CD4-positive, alpha-beta T cell treated with Interferon alpha-2 for 1 hour (primary cell): ENCODE measurements at regions not wholly inside any gene's neighbourhood (a gene's known extent, or its start where the extent isn't known, plus 50 kb on each side); places are given as distances from the start of the nearest gene placed in this dataset.

Experiments used
- DNase-seq, 2 donors: peaks; one replicate each; pipeline ENCODE4 v3.0.0-alpha.2; 2020 to 2022

DNA sequence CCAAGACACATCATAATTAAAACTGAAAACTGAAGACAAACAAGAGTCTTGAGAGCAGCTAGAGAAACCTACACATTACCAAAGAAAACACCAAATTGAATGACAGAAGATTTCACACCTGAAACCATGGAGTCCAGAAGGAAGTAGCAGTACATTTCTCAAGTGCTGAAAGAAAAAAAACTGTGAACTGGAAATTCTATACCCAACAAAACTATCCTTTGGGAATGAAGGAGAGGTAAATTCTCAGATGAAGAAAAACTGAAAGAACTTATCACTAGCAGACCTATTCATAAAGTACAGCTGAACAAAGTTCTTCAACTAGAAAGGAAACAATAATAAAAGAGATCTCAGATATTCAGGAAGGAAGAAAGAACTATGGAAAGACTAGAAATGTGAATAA is 198.7 kb upstream of the ZNF507 start:
- no peak for DNase-seq

DNA sequence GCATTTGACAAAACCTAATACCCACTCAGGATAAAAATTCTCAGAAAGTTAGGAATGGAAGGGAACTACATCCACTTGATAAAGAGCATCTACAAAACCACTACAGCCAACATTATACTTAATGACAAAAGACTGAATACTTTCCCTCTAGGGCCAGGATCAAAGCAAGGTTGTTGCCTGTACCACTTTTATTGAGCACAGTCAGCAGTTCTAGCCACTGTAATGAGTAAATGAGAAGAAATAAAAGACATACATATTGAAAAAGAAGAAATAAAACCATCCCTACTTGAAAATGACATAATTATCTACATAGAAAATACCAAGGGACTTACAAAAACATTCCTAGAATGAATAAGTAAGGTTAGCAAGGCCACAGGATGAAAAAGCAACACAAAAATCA is 194.8 kb upstream of the ZNF507 start:
- no peak for DNase-seq

DNA sequence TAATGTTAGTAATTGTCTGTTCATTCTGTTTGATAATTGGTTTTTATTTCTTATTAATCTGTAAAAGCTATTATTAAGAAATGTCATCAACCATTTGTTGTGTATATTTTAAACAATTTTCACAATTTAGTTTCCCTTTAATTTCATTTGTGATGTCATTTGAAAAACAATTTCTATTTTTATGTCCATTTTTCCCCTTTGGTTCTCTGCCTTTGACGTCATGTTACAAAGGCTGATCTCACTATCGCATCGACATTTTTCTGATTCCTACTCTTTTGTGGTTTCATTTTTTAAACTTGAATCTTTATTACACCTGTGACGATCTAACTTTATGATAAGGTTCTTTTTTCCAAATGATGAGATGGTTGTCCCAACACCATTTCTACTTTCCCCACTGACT is 191.0 kb upstream of the ZNF507 start:
- DNase-seq: no peak

DNA sequence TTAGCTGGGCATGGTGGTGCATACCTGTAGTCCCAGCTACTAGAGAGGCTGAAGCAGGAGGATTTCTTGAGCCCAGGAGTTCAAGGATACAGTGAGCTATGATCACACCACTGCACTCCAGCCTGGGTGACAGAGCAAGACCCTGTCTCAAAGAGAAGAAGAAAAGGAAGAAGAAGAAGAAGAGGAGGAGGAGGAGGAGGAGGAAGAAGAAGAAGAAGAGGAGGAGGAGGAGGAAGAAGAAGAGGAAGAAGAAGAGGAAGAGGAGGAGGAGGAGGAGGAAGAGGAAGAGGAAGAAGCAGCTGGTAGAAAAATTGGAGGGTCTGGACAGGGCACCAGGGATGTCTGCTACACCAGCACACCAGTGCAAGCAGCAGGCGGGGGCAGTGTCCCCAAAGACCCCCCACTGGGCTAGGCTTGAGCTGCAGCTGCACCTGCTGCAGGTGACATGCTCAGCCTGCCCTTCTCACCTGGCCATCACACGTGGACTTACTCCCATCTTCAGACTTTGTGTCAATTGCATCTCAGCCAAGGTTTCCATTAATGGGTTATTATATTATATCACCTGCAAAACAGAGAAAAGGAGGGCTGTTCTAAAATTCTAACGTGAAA is 180.9 kb upstream of the ZNF507 start:
- DNase-seq: no peak

DNA sequence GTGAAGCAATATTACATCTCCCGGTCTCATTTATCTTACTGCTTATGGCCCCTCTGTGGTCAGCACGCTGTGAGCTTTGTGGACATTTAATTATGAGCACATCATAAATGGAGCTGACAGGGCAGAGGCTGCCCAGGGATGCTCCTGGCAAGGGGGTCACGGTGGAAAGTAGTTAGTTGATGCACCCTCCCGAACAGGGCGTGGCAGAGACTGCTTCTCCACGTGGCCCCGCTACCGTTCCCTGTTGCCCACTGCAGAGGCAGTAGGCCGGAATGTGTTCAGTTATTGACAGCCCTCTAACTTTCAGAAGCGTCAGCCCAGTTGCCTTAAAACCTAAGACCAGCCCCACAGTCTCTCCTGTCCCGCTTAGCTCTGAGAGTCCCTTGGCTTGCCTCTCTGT is 180.3 kb upstream of the ZNF507 start:
- DNase-seq: no peak

DNA sequence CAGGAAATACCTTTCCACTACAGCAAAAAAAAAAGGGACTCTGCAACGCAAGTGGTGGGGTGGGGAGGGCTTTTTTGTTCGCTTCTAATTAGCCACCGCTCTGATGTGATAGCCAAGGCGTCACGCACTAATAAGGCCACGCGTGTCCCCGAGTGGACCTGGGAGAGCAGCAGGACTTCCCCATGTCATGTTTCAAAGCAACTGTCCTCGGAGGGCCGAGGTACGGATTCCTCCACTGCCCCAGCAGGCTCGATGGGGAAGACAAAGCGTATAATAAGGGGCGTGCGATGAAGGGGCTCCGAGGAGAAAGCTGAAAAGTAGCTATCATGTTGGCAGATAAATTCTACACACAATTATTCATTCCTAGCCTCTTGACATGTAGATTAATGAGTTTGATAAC is 179.7 kb upstream of the ZNF507 start:
- no peak for DNase-seq

DNA sequence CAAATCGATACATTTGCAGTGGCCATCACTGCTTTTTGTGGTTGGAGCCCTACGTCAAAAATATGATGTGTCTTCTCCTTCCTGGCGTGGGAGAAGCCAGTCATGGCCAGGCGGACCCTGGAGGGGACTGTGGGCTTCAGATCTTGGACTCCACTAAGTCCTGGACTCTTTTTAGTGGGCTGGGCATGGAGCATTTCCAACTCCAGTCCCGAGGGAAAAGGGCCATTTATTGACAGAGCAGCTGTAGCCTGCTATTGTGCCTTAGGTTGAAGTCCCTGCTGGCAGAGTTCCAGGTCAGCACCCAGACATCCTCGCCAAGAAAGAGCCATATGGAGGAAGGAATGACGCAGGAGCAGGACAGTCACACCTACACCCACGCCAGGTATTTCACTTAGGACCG is 179.2 kb upstream of the ZNF507 start:
- DNase-seq: no peak

DNA sequence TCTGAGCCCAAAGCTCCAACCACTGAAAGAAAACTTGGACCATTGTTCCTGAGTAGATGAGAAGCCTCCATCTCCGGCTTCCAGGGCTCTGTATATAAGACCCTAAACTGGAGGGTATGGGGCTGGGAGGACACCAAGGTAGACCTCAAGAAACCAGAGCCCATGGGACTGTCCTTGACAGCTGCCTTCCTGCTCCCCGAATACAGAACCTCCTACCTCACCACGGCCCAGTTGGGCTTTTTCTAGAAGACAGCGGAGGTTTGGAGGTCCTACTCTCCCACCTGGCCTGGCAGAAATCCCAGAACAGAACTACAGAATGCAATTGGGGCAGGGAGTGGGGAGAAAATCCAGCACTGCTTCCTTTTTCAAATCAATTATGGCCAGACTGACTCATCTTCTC is 177.3 kb upstream of the ZNF507 start:
- no peak for DNase-seq

DNA sequence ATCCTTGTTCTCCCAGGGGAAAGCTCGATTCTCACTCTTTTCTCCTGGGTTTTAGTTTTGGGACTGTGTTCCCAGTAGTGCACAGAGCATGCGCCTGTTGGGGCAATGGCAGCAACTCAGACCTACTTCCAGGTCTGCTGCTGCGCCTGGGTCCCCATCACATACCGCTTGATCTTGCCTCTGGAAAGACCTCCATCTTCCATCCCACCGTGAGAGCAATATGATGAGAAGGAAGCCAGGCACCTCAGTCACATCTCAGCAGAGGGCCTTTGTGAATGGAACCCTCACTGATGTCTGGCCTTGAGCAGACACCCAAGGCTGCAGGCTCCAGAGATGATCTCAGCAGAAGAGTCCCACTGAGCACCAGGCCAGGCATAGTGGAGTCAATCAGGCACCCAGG is 176.8 kb upstream of the ZNF507 start:
- DNase-seq: no peak

DNA sequence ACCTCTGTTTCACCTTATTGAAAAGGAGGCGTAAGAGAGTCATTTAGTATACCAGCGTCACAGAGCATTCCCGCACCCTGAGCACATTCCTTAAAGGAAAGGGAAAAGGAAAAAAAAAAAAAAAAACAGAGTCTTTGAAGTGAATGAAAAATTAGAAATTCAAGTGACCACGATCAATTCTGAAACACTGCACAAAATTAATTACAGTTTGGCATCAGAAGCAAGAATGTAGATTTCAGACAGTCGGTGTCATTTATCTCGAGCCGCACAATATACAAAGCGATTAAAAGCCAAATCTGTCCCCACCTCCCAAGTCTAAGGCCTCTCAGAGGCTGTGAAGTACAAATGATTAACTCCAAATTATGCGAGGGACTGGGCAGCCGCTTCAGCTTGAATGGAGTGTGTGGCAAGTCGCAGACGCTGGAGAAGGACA is 173.7 kb upstream of the ZNF507 start:
- no peak for DNase-seq

DNA sequence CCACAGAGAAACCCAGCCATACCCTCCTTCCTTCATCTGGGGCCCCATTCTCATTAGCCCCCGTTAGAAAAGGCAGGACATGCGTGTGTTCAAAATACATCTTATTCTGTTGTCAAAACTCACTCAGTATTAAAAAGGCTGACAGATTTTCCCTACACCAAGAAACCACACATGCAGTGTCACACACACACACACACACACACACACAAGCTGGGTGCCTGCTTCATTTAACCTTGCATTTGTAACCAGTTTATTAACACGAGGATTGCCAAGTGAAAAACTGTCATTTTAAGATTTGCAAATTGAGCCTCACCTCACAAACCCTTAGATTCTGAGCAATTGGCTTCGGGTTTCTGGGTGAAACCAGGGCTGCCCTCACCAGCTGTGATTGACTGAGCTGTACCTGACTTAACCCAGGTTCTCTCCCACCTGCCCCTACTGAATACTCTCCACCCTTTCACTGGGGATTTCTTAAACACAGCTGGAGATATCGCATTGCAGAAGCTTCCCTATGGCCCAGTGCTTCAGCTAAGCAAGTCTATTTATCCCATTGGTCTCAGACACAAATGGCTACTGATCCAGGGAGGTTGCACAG is 172.7 kb upstream of the ZNF507 start:
- DNase-seq: no peak

DNA sequence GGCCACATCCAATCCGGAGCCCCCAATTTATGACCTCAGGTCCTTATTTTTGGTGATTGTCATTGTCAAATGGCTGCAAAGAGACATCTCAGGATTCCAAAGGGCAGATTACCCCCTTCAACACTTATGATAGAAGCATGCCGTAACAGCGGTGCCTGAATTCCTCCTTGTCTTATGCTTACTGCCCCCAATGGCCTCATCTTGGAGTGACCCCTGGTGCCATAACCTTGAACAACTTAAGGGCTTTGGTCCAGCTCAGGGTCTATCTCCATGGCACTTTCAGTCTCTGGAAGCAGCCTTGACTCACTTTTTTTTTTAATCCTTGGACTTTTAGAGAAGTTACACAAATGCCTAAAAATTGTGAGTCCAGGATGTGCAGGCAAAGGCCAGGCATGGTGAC is 171.6 kb upstream of the ZNF507 start:
- DNase-seq: no peak

DNA sequence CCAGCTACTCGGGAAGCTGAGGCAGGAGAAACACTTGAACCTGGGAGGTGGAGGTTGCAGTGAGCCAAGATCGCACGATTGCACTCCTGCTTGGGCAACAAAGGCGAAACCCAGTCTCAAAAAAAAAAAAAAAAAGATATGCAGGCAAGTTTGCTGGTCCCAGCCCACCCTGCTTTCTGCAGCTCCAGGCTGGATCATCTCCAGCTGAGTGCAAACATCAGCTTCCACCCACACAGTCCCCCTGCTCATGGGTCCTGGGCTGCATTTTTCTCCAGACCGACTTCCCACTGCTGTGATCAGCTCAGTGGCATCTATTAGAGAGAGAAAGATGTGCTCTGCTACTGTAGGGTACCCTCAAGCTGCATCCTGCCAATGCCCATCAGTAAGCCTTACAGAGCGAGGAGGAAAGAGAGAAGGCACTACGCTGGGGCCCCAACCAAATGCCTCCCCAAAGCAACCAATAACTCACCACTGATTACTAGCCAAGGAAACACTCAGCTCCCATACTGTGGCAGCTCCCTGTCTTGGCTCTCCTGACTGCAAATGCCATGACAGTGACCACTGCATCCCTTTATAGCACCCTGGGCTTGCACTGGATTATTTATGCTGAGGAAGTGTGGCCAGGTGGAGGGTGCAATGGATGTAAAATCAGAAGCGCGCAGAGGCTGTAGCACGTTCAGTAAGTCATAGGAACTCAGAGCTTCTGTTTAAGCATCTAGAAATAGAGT is 170.9 kb upstream of the ZNF507 start:
- no peak for DNase-seq

DNA sequence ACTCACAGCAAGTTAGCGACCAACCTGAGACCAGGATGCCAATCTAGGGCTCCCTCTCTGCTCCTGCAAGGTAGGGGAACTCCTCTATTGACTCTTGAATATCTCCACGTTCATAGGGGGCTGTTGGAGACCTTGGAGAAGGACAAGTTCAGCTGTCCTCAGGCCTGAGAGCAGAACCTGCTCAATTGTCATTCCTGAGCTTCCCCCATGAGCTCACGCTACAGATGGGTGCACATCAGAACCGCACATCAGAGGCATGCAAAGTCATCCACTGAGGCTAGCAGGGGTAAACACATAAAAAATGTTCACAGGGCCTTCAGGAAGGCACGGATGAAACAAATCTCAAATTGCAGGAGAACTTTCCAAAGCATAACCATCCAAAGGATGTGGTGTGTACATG is 168.8 kb upstream of the ZNF507 start:
- DNase-seq: no peak

DNA sequence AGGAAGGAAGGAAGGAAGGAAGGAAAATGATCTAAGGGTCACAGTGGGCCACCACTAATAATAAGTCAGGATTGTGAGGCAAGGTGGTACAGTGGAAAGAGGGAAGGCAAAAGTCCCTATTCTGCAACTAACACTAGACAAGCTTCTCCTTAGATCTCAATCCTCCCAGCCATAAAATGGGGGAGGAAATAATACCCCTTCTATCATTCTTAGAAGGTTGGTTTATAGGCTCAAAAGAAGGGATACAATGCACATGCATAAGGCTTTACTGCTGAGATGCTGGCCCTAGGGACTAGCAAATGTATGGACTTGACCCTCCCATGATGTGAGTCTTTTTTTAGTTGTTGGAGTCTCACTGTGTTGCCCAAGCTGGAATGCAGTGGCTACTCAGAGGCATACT is 167.7 kb upstream of the ZNF507 start:
- DNase-seq: no peak

DNA sequence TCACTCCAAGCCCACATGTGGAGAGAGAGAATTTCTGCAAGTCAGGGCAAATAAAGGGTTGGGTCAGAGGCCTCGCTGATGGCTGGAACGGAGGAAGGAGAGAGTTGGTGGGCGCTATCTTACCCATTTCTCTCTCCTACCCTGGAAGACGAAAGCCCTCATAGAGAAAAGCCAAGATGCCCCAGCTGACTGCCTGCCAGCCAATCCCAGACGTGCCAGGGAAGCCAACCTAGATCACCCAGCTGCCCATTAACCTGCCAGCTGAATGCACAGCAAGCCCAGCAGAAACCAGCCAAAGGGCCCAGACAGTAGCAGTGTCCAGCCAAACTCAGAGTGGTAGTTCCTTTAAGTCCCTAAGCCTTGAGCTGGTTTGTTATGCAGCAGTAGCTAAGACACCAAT is 167.0 kb upstream of the ZNF507 start:
- no peak for DNase-seq

DNA sequence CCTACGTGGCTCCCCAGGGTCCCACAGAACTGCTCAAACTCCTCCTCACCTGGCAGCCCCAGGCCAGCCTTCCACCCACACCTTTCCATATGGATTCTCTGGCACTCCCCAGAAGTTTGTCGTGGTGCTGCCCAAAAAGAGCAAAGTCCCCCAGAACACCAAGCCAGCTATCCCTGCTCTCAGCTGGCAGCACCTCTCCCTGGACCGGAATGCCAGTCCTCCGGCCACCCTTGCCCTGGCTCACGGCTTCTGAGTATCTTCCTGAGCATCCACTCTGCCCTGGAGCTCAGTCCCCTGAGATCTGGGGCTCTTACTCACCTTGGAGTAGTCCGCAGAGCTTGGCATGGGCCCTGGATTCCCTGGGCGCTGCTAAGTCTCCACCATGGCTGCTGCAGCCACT is 166.5 kb upstream of the ZNF507 start:
- DNase-seq: no peak

DNA sequence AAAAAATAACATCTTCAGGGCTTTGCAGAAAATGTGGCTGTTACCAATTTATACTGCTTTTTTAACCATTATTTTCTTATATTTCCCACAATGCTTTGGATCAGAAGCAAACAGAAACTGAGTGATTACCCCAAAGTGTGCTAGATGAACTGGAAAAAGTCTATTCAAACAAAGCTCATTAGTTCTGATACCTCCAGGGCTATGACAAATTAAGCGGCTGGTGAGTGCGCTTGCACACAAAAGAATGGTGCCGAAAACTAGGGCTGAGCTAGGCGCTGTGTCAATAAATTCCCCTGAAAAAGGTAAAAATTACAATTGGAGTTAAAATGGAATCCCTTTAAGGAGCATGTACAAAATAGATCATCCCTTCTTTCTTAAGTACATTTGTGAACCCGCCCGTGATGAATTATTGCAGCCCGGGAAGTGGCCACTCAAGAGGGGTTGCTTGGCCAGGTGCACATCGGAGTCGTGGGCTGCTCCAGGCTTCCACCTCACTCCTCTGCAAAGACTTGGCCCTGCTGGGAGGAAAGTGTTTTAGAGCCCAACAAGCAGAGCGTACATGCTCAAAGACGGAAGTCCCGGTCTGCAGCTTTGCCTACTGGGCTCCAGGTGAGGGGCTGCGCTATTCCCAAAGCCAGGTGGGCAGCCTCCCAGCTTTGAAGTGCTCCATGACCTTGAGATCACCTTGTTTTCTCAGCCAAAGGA is 164.0 kb upstream of the ZNF507 start:
- no peak for DNase-seq

DNA sequence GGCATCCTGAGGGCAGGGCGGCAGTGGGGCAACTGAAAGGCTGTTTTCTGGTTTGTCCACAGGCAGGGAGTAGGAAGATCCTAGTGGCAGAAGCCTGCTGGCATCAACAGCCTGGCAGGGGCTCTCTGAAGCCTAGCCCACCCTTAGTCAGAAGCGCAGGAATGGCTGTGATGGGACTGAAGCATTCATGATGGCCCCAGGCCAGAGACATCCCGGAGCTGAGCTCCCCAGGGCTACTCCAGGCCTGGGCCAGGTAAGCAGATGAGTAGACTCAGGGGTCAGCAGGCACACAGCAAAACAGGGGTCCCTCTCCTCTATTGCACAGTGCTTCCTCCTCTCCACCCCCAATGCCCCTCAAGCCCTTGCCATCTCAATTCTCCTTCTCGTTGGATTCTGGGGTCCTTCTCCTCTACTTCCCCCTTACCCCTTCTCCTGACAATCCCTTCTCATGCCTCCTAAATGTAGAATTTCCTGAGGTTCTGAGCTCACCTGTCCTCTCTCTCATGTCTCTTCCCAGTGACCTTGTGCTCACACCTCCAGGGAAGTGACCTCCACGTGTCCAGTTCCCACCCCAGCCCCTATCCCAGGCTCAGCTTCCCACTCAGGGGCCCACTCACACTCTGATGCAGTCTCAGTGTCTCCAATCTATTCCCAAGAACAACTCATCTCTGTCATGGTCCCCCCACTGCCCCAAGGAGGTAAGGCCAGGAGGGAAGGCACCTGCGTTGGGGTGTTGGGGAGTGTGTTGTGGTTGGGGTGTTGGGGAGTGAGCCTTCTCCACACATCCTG is 158.7 kb upstream of the ZNF507 start:
- DNase-seq: no peak

DNA sequence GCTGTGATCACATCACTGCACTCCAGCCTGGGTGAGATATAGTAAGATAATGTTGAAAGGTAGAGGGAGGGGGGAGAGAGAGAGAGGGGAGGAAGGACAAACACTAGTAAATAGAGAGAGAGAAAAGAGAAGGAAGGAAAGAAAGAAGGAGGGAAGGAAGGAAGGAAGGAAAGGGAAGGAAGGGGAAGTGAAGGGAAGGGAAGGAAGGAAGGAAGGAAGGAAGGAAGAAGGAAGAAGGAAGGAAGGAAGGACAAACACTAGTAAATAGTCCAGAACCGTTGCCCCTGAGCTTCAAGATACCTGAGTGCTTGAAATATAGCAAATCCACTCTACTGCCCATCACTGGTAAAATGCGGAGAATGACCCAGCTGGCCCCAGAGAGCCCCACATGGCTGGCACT is 156.5 kb upstream of the ZNF507 start:
- no peak for DNase-seq

DNA sequence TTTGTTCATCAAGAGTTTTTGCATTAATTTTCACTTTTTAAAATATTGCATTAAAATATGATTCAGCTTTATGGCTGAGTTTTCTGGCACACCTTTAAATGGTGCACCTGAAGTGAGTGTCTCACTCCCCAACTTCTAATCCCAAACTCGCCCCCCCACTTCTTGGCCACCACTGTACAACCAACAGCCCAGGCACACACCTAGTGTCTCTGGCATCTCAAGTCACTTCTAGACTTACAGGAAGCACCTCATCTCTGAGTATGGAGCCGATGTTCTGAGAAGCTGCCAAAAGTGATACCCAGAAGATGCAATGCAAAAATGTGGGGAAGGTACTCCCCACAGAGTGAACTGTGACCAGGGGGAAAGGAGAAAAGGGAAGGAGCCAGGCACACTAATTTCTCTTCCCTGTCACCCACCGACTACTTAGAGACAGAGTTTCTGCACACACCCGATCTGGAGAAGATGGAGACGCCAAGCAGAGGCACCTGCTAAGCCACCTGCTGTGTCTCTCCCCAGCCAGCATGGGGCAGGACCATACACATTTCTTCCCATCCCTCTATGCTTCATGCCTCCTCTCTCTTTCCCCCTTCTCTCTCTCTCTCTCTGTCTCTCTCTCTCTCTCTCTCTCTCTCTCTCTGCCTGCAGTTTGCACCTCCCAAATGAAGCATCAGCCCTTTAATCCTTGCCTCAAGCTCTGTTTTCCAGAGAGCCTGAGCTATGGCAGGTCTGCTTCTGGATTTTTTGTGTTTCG is 155.3 kb upstream of the ZNF507 start:
- DNase-seq: no peak

DNA sequence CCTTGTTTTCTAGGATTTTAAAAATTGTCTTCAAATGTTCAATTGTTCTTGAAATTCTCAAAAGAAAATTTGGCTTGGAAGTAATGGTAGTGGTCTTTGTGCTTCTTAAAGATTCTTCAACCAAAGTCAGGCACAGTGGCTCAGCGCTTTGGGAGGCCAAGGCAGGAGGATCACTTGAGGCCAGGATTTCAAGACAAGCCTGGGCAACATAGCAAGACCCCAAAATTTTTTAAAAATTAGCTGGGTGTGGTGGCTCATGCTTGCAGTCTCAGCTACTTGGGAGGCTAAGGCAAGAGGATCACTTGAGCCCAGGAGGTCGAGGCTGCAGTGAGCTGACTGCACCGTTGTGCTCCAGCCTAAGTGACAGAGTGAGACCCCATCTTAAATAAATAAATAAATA is 153.5 kb upstream of the ZNF507 start:
- DNase-seq: no peak
